ENCODE measurements at regions not wholly inside any gene's neighbourhood (a gene's known extent, or its start where the extent isn't known, plus 50 kb on each side); places are given as distances from the start of the nearest gene placed in this dataset.

- H2AK5ac ChIP-seq (ENCODE audit: low read depth, low read length): no peak overlapping the region
- H4K20me1 ChIP-seq (replicated peaks in 1 of 2; ENCODE audit: control insufficient read depth in 1 of 2, insufficient read depth in 2 of 2, low read length in 2 of 2): no peaks in the 10 kb centered on the region
- H3K4me3 ChIP-seq (ENCODE audit: extremely low read depth in 1 of 4, insufficient read depth in 2 of 4, low read depth in 3 of 4, low read length in 4 of 4): no peak overlapping the region
- no peaks in the 10 kb centered on the region for H3K36me3 ChIP-seq (ENCODE audit: control insufficient read depth in 2 of 4, insufficient read depth in 4 of 4, low read length in 3 of 4)
- FAIRE-seq: no peak
- H3K14ac ChIP-seq (ENCODE audit: insufficient read length): no peak overlapping the region
- no peak overlapping the region for H2AFZ ChIP-seq (ENCODE audit: low read length)
- no peak overlapping the region for H3K56ac ChIP-seq (replicated peaks; ENCODE audit: insufficient read length, low read depth, low read length)
- TF ChIP-seq ATF3 (IDR thresholded peaks at IDR 0.05; ENCODE audit: insufficient read depth, low read depth, low read length) (no peak), KDM1A (IDR thresholded peaks at IDR 0.05; ENCODE audit: borderline replicate concordance, low read length) (peak; percentile 61; the same call in 1 of the 2 replicates)
- no peak overlapping the region for H3K4ac ChIP-seq (replicated peaks; ENCODE audit: insufficient read length, low read depth, low read length)
- no peak overlapping the region for H2BK20ac ChIP-seq (ENCODE audit: low read length)
- POLR2A ChIA-PET (ENCODE audit: partially characterized antibody): no interaction called here
- no peak overlapping the region for H2BK5ac ChIP-seq (ENCODE audit: low read depth, low read length)
- H2BK120ac ChIP-seq (replicated peaks; ENCODE audit: low read depth, low read length): no peak overlapping the region
- H3K27me3 ChIP-seq (replicated peaks in 1 of 4; ENCODE audit: control insufficient read depth in 3 of 4, extremely low read depth in 1 of 4, insufficient read depth in 3 of 4, low read length in 3 of 4): no peaks in the 10 kb centered on the region
- no peak overlapping the region for H3K27ac ChIP-seq (ENCODE audit: low read depth, low read length)
- H4K5ac ChIP-seq (ENCODE audit: insufficient read length, low read depth, low read length): no peak overlapping the region
- H3K9ac ChIP-seq (replicated peaks in 1 of 4; ENCODE audit: extremely low read depth in 1 of 4, low read depth in 3 of 4, low read length in 3 of 4): no peak overlapping the region
- no peak overlapping the region for H2BK12ac ChIP-seq (ENCODE audit: low read depth, low read length)
- H3K9me3 ChIP-seq (ENCODE audit: insufficient read depth in 2 of 2, low read depth in 1 of 2, low read length in 1 of 2): no peaks in the 10 kb centered on the region
- H4K91ac ChIP-seq (replicated peaks; ENCODE audit: insufficient read length, low read length): no peak overlapping the region
- no peak overlapping the region for H2BK15ac ChIP-seq (ENCODE audit: low read length)
- H4K8ac ChIP-seq (ENCODE audit: extremely low read depth, insufficient read depth, low read length): no peak overlapping the region
- H3K23ac ChIP-seq (ENCODE audit: insufficient read length): no peak overlapping the region
- no peaks in the 10 kb centered on the region for H3K79me1 ChIP-seq (ENCODE audit: low read depth, low read length)
- no peaks in the 10 kb centered on the region for H3K23me2 ChIP-seq (ENCODE audit: low read depth, low read length)
- H3K18ac ChIP-seq (ENCODE audit: extremely low read depth, low read length): no peak overlapping the region
- CTCF ChIA-PET (ENCODE audit: partially characterized antibody): interaction anchor here (0.8 to 2.7 kb wide), 7 partner anchors 9 to 519 kb away, joined by 3 to 13 read pairs (median 4); no protein-coding TSS in a partner anchor
- WGBS, 2 experiments (ENCODE audit: extremely low coverage in 1 of 2, insufficient coverage in 1 of 2, insufficient read length in 1 of 2, insufficient replicate concordance in 2 of 2, low coverage in 1 of 2, low lambda C conversion rate in 2 of 2, missing lambda C conversion rate in 1 of 2): 83% methylated on average over 1 of the region's 1 CpG; no CpG with 5 or more reads in 1 of the 2 experiments
- no peak overlapping the region for H3K4me2 ChIP-seq (ENCODE audit: insufficient read depth in 1 of 2, low read depth in 2 of 2, low read length in 2 of 2)
- peaks cover 0 to 6% (median 2%) of the 10 kb centered on the region in 4 experiments; a peak in 4 of 7 replicates for H3K4me1 ChIP-seq (replicated peaks in 1 of 4; ENCODE audit: control insufficient read depth in 3 of 4, insufficient read depth in 4 of 4, low read length in 3 of 4)
- no peaks in the 10 kb centered on the region for H3K79me2 ChIP-seq (ENCODE audit: control insufficient read depth in 1 of 2, insufficient read depth in 2 of 2, low read length in 2 of 2)
- DNase-seq (ENCODE audit: low read depth in 1 of 2, low spot score in 2 of 2): no peak
Measured at GRCh38 chr10:123562387-123562786, 103.8 kb upstream of the GPR26 start.

Data from H1 (cell line).